ENCODE measurements at regions not wholly inside any gene's neighbourhood (a gene's known extent, or its start where the extent isn't known, plus 50 kb on each side); places are given as distances from the start of the nearest gene placed in this dataset.

DNA sequence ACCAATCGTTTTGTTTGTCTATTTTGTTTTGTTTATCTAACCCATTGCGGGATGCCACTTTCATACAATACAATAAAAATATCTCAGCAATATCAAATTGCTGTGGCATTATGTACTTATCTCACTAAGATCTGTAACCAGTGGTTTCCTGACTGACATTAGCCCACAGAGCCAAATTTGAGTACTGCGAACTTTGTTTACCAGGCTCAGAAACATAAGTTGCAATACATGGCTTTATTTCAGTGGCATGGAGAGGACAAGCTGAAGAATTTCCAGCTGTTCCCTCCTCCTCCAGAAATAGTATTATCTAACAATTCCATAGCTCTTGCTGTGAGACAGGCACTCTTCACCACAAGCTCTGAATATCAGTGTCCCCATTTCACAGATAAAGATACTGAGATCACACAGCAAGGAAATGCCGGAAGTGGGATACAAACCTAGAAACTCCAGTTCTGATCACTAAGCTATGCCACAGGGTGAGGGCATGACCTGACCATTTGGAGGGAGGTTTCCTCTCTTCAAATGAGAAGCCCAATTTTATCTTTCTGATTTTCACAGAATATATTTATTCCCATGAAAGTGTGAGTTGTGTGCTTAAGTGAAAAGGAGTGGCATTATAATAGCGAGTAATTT, 469.9 kb upstream of the CBLB start:
- Histone ChIP-seq H3K27me3 (ENCODE audit: control insufficient read depth, insufficient read depth, low read length) (no peaks in the 10 kb centered on the region), H3K4me3 (ENCODE audit: low read depth, low read length) (no peak overlapping the region), H3K36me3 (ENCODE audit: control insufficient read depth, insufficient read depth, low read length) (no peaks in the 10 kb centered on the region)
- DNase-seq (ENCODE audit: low read depth) = no peak
- TF ChIP-seq, protein P1, sequence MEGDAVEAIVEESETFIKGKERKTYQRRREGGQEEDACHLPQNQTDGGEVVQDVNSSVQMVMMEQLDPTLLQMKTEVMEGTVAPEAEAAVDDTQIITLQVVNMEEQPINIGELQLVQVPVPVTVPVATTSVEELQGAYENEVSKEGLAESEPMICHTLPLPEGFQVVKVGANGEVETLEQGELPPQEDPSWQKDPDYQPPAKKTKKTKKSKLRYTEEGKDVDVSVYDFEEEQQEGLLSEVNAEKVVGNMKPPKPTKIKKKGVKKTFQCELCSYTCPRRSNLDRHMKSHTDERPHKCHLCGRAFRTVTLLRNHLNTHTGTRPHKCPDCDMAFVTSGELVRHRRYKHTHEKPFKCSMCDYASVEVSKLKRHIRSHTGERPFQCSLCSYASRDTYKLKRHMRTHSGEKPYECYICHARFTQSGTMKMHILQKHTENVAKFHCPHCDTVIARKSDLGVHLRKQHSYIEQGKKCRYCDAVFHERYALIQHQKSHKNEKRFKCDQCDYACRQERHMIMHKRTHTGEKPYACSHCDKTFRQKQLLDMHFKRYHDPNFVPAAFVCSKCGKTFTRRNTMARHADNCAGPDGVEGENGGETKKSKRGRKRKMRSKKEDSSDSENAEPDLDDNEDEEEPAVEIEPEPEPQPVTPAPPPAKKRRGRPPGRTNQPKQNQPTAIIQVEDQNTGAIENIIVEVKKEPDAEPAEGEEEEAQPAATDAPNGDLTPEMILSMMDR (IDR thresholded peaks at IDR 0.05; ENCODE audit: insufficient read depth, low read depth, low read length) = no peak
- ChIA-PET POLR2A (no interaction called here), CTCF (no interaction called here)

DNA sequence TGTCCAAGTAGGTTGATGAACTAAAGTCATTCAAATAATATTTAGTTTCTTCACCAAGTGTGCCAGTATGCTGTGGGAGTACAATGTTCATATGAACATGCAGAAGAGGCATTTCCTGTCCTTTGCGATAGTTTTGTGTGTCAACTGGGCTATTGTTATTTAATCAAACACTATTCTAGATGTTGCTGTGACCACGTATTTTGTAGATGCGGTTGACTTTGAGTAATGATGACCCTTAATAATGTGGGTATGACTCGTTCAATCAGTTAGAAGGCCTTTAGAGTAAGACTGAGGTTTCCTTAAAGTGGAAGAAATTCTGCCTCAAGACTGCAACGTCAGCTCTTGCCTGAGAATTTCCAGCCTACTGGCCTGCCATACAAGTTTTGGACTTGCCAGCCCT, 470.7 kb upstream of the CBLB start:
- DNase-seq (ENCODE audit: low read depth) = no peak
- Histone ChIP-seq H3K36me3 (ENCODE audit: control insufficient read depth, insufficient read depth, low read length) (no peaks in the 10 kb centered on the region), H3K4me3 (ENCODE audit: low read depth, low read length) (no peak overlapping the region), H3K27me3 (ENCODE audit: control insufficient read depth, insufficient read depth, low read length) (no peaks in the 10 kb centered on the region)
- TF ChIP-seq, protein P1 (IDR thresholded peaks at IDR 0.05; ENCODE audit: insufficient read depth, low read depth, low read length) = no peak
- POLR2A ChIA-PET = no interaction called here
- CTCF ChIA-PET = no interaction called here

DNA sequence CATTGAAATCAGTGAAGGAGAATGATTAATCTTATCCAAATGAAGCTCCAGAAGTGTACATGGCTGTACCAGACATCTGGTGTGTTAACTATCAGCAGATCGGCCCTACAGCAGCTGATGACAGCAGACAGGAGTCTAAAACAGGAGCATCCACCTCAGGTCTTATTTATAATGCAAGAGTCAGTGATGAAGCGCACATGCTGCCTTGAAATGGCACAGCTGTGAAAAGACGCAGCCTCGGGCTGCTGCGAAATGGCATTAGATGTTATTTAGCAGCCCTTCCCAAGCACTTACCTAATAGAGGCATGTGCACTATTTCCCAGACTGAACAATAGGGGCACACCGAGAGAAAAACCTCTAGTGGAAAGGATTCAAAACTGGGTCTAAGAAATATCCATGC, 472.3 kb upstream of the CBLB start:
- ChIA-PET POLR2A (no interaction called here), CTCF (no interaction called here)
- Histone ChIP-seq H3K36me3 (ENCODE audit: control insufficient read depth, insufficient read depth, low read length) (no peaks in the 10 kb centered on the region), H3K4me3 (ENCODE audit: low read depth, low read length) (no peak overlapping the region), H3K27me3 (ENCODE audit: control insufficient read depth, insufficient read depth, low read length) (no peaks in the 10 kb centered on the region)
- TF ChIP-seq, protein P1 (IDR thresholded peaks at IDR 0.05; ENCODE audit: insufficient read depth, low read depth, low read length) = peak; percentile 13; the same call in 1 of the 2 replicates
- no peak for DNase-seq (ENCODE audit: low read depth)

DNA sequence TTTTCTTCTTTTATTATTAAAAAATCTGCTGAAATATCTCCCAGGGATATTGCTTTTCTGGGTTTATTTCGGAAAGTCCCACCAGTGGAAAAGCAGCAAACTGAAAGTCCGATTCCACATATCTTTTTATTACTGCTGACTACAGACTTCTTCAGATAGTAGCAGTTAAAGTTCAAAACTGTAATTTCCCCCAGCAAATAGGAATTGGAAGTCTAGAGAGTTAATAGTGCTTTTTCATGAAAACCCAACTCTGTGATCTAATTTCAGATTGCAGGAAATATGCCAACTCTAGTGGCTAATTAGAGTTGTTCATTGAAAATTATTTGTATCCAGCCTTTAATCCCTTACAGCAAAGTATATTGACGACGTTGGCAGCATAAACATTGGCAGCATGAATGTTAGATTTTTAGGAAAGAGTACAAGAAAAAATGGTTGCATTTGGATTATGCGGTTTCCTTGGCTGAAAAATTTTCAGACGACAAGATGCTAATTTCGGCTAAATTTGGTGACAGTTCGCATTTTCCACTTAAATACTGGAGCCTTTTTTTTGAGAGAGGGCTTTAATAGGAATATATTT, 472.9 kb upstream of the CBLB start:
- Histone ChIP-seq H3K27me3 (ENCODE audit: control insufficient read depth, insufficient read depth, low read length) (no peaks in the 10 kb centered on the region), H3K36me3 (ENCODE audit: control insufficient read depth, insufficient read depth, low read length) (no peaks in the 10 kb centered on the region), H3K4me3 (ENCODE audit: low read depth, low read length) (no peak overlapping the region)
- POLR2A ChIA-PET = no interaction called here
- CTCF ChIA-PET = no interaction called here
- no peak for DNase-seq (ENCODE audit: low read depth)
- TF ChIP-seq, protein P1 (IDR thresholded peaks at IDR 0.05; ENCODE audit: insufficient read depth, low read depth, low read length) = no peak

DNA sequence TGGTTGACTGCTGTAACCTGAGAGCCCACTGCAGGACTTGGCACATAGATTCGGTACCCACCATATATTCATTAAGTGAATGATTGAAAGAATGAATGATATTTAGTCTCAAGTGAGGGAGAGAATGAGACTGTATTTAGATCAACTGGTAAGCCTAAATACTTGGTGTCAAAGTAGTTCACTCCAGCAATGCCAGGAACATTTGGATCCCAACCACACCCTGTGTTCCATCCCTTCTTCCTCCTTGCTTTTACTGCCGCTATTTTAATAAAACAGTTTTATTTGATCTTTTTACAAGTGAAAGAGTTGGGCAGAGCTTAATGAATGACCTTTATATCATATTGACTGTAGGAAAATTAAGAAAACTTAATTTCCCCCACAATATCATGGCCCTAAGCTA, 473.6 kb upstream of the CBLB start:
- H3K4me3 ChIP-seq (ENCODE audit: low read depth, low read length) = no peak overlapping the region
- H3K27me3 ChIP-seq (ENCODE audit: control insufficient read depth, insufficient read depth, low read length) = no peaks in the 10 kb centered on the region
- ChIA-PET POLR2A (no interaction called here), CTCF (interaction anchor here (1.0 kb wide), 2 partner anchors 10 to 266 kb away, joined by 3 to 4 read pairs; no protein-coding TSS in a partner anchor)
- DNase-seq (ENCODE audit: low read depth) = no peak
- no peaks in the 10 kb centered on the region for H3K36me3 ChIP-seq (ENCODE audit: control insufficient read depth, insufficient read depth, low read length)
- TF ChIP-seq, protein P1 (IDR thresholded peaks at IDR 0.05; ENCODE audit: insufficient read depth, low read depth, low read length) = no peak
